Gastrocnemius medialis (tissue), 4 donors: ENCODE measurements at regions not wholly inside any gene's neighbourhood (a gene's known extent, or its start where the extent isn't known, plus 50 kb on each side); places are given as distances from the start of the nearest gene placed in this dataset.

ENCODE experiments used
- ATAC-seq, 2 donors: fragments of 150-250 bp; one replicate each; pipeline ENCODE4 v1.9.1; 2016
- DNase-seq, 2 donors: peaks; one replicate each; pipeline ENCODE4 v3.0.0-alpha.2; 2019
- H3K27ac ChIP-seq, 4 donors: fragments of 200-600 bp; sonication (generic); 1 replicate in 1 of 4; 2 replicates in 3 of 4; pipeline ENCODE4 v1.5.1; 2016 to 2018; ENCODE audit warnings: mild to moderate bottlenecking in 2 of 4, moderate library complexity in 1 of 4
- H3K27me3 ChIP-seq, 3 donors: fragments of 200-600 bp; sonication (generic) in 2 of 3; 1 replicate in 1 of 3; 2 replicates in 2 of 3; pipeline versions ENCODE4 v1.5.1 to v1.6.0; 2016 to 2019; ENCODE audit warnings: mild to moderate bottlenecking in 1 of 3, moderate library complexity in 1 of 3
- H3K36me3 ChIP-seq, 2 donors: fragments of 200-600 bp; sonication (generic) in 1 of 2; one replicate each; pipeline ENCODE4 v1.5.1; 2017 to 2018
- H3K4me1 ChIP-seq, 2 donors: fragments of 200-600 bp; sonication (generic) in 1 of 2; one replicate each; pipeline ENCODE4 v1.5.1; 2016 to 2017; ENCODE audit warnings: mild to moderate bottlenecking in 2 of 2
- H3K4me3 ChIP-seq, 4 donors: fragments of 200-600 bp; sonication (generic) in 3 of 4; 1 replicate in 1 of 4; 2 replicates in 3 of 4; pipeline ENCODE4 v1.5.1; 2016 to 2019; ENCODE audit warnings: mild to moderate bottlenecking in 2 of 4
- H3K9me3 ChIP-seq, 3 donors: fragments of 200-600 bp; sonication (generic) in 2 of 3; 1 replicate in 1 of 3; 2 replicates in 2 of 3; pipeline ENCODE4 v1.5.1; 2016 to 2019
- POLR2A ChIP-seq, 2 donors: fragments of 450-650 bp; IDR thresholded peaks; one replicate each; pipeline ENCODE4 v1.6.1; 2017; ENCODE audit warnings: antibody characterized with exemption in 2 of 2, mild to moderate bottlenecking in 2 of 2, moderate library complexity in 2 of 2
- in situ Hi-C, 4 donors: fragments of 200-750 bp; cut with MboI; loops; one replicate each; pipeline versions ENCODE4 v1.15.0 to v1.8.0; 2017; ENCODE audit warnings: low sequenced_read_pairs in 4 of 4
- intact Hi-C: fragments of 100-400 bp; cut with DNase I; formaldehyde crosslinking; loops from one replicate; pipeline ENCODE4 v1.15.1; 2023; ENCODE audit warnings: low total_unique reads
- TF ChIP-seq, protein P1 (sequence below), 5 experiments: fragments of 450-650 bp in 3 of 5; fragments of 200-600 bp in 2 of 5; sonication (generic) in 2 of 5; IDR thresholded peaks in 4 of 5; conservative IDR thresholded peaks in 1 of 5; 1 replicate in 4 of 5; 2 replicates in 1 of 5; pipeline ENCODE4 v1.5.1; 2016 to 2019; ENCODE audit warnings: antibody characterized with exemption in 5 of 5, mild to moderate bottlenecking in 3 of 5, moderate library complexity in 3 of 5

DNA sequence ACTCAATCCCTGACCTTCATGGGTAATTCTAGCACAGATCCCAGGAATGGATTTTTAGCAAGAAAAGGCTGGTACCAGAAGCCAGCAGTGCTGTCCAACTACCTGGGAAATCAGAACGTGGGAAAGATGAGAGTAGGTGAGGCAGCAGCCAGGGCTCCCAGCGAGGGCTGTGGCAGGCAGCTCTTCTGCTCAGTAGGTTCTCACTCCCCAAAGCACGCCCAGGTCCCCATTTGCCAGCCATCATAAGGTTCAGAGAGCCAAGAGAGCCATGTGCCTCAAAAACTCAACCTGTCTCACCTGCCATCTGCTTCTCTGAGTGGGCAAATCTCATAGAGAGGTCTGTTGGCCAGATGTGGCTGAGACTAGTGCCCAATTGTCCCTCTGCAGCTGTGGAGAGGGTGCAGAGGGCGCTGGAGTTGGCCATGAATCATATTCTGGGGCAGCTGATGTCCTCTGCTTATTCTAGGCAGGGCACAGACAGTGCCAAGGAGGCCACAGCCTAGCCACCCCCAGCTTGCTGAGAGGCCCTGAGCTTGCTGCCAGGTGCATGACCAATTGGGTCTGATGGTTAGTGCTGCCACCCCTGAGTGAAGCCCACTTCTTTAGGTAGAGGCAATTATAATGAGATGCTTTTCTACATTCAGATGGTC lies 81.7 kb upstream of the GATB start:
- TF ChIP-seq POLR2A (IDR thresholded peaks at IDR 0.05): no peak
- TF ChIP-seq, protein P1, sequence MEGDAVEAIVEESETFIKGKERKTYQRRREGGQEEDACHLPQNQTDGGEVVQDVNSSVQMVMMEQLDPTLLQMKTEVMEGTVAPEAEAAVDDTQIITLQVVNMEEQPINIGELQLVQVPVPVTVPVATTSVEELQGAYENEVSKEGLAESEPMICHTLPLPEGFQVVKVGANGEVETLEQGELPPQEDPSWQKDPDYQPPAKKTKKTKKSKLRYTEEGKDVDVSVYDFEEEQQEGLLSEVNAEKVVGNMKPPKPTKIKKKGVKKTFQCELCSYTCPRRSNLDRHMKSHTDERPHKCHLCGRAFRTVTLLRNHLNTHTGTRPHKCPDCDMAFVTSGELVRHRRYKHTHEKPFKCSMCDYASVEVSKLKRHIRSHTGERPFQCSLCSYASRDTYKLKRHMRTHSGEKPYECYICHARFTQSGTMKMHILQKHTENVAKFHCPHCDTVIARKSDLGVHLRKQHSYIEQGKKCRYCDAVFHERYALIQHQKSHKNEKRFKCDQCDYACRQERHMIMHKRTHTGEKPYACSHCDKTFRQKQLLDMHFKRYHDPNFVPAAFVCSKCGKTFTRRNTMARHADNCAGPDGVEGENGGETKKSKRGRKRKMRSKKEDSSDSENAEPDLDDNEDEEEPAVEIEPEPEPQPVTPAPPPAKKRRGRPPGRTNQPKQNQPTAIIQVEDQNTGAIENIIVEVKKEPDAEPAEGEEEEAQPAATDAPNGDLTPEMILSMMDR (IDR thresholded peaks at IDR 0.05 in 4 of 5, conservative IDR thresholded peaks at IDR 0.05 in 1 of 5): no peak
- in situ Hi-C loops: no loop called here
- DNase-seq (no peak), ATAC-seq (no peak)
- intact Hi-C loops: no loop called here
- H3K27me3 ChIP-seq: no peaks in the 10 kb centered on the region
- H3K9me3 ChIP-seq: no peaks in the 10 kb centered on the region
- H3K4me3 ChIP-seq: no peak overlapping the region
- no peaks in the 10 kb centered on the region for H3K36me3 ChIP-seq
- no peak overlapping the region for H3K27ac ChIP-seq
- no peaks in the 10 kb centered on the region for H3K4me1 ChIP-seq

DNA sequence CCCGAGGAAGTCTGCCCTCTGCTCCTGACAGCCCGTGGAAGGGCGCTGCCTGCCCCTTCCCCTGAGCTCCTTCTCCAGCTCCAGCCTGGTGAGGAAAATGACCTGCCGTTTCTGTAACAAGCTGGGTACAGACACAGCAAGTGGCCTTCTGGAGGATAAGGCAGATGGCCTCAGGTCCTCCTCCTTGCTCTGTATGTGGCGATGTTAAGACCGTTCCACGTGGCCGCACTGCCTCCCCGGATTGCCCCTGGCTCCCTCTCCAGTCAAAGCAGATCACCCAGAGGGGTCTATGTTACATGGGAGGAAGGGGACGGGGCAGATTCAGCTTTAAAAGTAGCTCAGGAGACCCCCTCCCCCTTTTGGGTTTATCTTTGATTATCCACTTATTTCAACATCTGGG lies 80.3 kb upstream of the GATB start:
- intact Hi-C loops (no loop called here), in situ Hi-C loops (no loop called here)
- no peak for TF ChIP-seq POLR2A (IDR thresholded peaks at IDR 0.05)
- TF ChIP-seq, protein P1 (IDR thresholded peaks at IDR 0.05 in 4 of 5, conservative IDR thresholded peaks at IDR 0.05 in 1 of 5): no peak

DNA sequence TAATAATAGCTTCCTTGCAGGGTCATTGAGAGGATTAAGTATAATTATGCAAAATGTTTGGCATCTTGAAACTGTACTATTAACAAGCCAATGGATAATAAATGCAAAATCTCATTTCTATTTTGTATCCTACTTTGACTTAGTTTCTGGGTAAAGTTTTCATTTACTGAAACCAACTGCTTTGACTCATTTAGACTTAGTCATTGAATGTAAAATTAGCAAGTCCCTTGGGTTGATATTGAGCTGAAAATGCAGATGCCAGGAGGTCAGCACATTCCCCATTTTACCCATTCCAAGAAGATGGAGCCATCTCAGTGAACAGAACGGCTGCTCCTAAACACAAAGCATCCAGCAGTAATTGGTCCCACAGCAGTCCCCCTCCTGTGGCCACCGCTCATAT lies 74.7 kb upstream of the GATB start:
- H3K9me3 ChIP-seq: no peaks in the 10 kb centered on the region
- no peak for DNase-seq
- in situ Hi-C loops: no loop called here
- no peak for TF ChIP-seq POLR2A (IDR thresholded peaks at IDR 0.05)
- TF ChIP-seq, protein P1 (IDR thresholded peaks at IDR 0.05 in 4 of 5, conservative IDR thresholded peaks at IDR 0.05 in 1 of 5): no peak
- no peak for ATAC-seq
- H3K27me3 ChIP-seq: no peaks in the 10 kb centered on the region
- H3K27ac ChIP-seq: no peak overlapping the region
- no peak overlapping the region for H3K4me3 ChIP-seq
- no peaks in the 10 kb centered on the region for H3K36me3 ChIP-seq
- H3K4me1 ChIP-seq: no peaks in the 10 kb centered on the region
- intact Hi-C loops: no loop called here

More for the DNA sequence above, 80.3 kb upstream of the GATB start:
- no peak for ATAC-seq
- Histone ChIP-seq H3K27ac (no peak overlapping the region), H3K27me3 (no peaks in the 10 kb centered on the region), H3K4me1 (no peaks in the 10 kb centered on the region), H3K4me3 (no peak overlapping the region), H3K9me3 (no peaks in the 10 kb centered on the region), H3K36me3 (no peaks in the 10 kb centered on the region)
- DNase-seq: no peak

DNA sequence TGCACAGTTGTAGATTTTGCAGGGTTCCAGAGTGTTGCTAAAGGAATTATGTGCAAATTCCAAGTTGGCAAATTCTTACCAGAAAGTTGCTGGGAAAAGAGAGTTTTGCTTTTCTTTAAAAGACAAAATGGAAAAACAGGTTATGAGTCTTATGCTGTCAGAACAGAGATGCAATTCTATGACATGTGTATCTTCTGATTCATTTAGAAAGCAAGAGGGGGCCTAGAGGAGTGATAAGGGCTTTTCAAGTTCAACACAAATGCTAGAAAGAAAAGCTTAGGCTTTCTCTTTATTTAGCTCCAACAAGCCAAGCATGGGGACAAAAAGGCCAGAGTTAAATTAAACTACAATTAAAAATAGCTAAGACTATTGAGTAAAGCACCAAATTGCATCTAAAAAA lies 72.4 kb upstream of the GATB start:
- DNase-seq (no peak), ATAC-seq (no peak)
- H3K4me3 ChIP-seq: no peak overlapping the region
- intact Hi-C loops: no loop called here
- H3K27ac ChIP-seq: no peak overlapping the region
- no peaks in the 10 kb centered on the region for H3K9me3 ChIP-seq
- TF ChIP-seq, protein P1 (IDR thresholded peaks at IDR 0.05 in 4 of 5, conservative IDR thresholded peaks at IDR 0.05 in 1 of 5): no peak
- TF ChIP-seq POLR2A (IDR thresholded peaks at IDR 0.05): no peak
- no peaks in the 10 kb centered on the region for H3K27me3 ChIP-seq
- in situ Hi-C loops: no loop called here
- no peaks in the 10 kb centered on the region for H3K4me1 ChIP-seq
- no peaks in the 10 kb centered on the region for H3K36me3 ChIP-seq

DNA sequence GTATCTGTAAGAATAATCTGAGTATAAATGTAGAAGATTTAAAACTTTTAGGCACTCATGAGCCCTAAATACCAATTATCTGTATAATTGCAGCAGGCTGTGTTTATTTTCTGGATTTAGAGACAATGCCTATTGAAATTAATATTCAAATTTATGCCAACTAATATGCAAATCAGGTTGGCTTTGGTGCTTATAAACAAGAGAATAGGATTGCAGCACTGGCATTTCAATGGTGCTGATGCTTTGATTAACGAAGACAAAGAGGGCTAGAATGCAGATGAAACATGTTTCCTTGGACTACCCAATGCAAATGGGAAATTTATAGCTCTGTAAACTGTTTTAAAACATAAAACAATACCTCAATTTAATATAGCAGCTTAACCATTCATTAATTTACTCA lies 70.7 kb upstream of the GATB start:
- in situ Hi-C loops (no loop called here), intact Hi-C loops (no loop called here)
- no peaks in the 10 kb centered on the region for H3K9me3 ChIP-seq
- DNase-seq (no peak), ATAC-seq (no peak)
- H3K27me3 ChIP-seq: no peaks in the 10 kb centered on the region
- no peak overlapping the region for H3K27ac ChIP-seq
- TF ChIP-seq POLR2A (IDR thresholded peaks at IDR 0.05): no peak
- H3K36me3 ChIP-seq: no peaks in the 10 kb centered on the region
- no peaks in the 10 kb centered on the region for H3K4me1 ChIP-seq
- H3K4me3 ChIP-seq: no peak overlapping the region
